ENCODE measurements at regions not wholly inside any gene's neighbourhood (a gene's known extent, or its start where the extent isn't known, plus 50 kb on each side); places are given as distances from the start of the nearest gene placed in this dataset.
"Not testable (repeated sequence)": the region's sequence is repeated elsewhere in the genome, so short reads cannot be mapped to it uniquely, and the experiment has no call there.

- DNase-seq: not testable (repeated sequence)
Measured at GRCh38 chrX:41974677-41975076, 51.3 kb upstream of the CASK start.

- DNase-seq: no peak
Measured at GRCh38 chrX:41973208-41973607, 49.9 kb upstream of the CASK start.

Data from NCI-H69 (cell line).